ENCODE measurements at regions not wholly inside any gene's neighbourhood (a gene's known extent, or its start where the extent isn't known, plus 50 kb on each side); places are given as distances from the start of the nearest gene placed in this dataset.

DNA sequence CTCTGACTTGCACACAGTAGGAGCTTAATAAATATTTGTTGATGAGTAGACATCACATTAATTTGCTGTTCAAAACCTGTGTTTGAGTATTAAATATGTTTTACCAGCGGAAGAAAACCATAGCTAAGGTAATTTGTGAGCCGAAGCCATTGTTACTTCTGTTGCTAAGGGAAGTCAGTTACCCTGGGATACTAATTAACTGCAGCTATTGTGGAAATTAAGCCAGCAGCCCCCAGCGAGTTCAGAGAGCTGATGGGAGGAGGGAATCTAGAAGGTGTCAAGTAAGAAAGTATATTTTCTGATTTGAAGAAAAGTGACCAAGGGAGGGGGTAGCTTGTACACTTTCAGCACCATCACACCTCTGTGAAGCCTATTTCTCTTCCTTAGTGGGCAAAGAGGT, 76.7 kb upstream of the IGSF1 start:
- TF ChIP-seq, protein P1, sequence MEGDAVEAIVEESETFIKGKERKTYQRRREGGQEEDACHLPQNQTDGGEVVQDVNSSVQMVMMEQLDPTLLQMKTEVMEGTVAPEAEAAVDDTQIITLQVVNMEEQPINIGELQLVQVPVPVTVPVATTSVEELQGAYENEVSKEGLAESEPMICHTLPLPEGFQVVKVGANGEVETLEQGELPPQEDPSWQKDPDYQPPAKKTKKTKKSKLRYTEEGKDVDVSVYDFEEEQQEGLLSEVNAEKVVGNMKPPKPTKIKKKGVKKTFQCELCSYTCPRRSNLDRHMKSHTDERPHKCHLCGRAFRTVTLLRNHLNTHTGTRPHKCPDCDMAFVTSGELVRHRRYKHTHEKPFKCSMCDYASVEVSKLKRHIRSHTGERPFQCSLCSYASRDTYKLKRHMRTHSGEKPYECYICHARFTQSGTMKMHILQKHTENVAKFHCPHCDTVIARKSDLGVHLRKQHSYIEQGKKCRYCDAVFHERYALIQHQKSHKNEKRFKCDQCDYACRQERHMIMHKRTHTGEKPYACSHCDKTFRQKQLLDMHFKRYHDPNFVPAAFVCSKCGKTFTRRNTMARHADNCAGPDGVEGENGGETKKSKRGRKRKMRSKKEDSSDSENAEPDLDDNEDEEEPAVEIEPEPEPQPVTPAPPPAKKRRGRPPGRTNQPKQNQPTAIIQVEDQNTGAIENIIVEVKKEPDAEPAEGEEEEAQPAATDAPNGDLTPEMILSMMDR (conservative IDR thresholded peaks at IDR 0.05; ENCODE audit: low read length), result no peak
- TF ChIP-seq EZH2phosphoT487 (IDR thresholded peaks at IDR 0.05; ENCODE audit: borderline replicate concordance, low read depth, low read length), result no peak

All from OCI-LY7 (cell line).